Hepatocyte (in vitro differentiated cells): ENCODE measurements at regions not wholly inside any gene's neighbourhood (a gene's known extent, or its start where the extent isn't known, plus 50 kb on each side); places are given as distances from the start of the nearest gene placed in this dataset.

Source experiments
- CTCF ChIP-seq: fragments of 200-600 bp; sonication (generic); IDR thresholded peaks from 2 replicates; pipeline ENCODE4 v1.5.1; 2016; ENCODE audit warnings: antibody characterized with exemption, mild to moderate bottlenecking; ENCODE audit not compliant: poor library complexity
- EZH2 ChIP-seq: fragments of 200-600 bp; sonication (generic); IDR thresholded peaks from 2 replicates; pipeline ENCODE4 v1.6.1; 2016; ENCODE audit warnings: antibody characterized with exemption, mild to moderate bottlenecking, borderline replicate concordance
- EZH2phosphoT487 ChIP-seq: fragments of 200-600 bp; sonication (generic); IDR thresholded peaks from one replicate; pipeline ENCODE4 v1.6.1; 2018; ENCODE audit warnings: antibody characterized with exemption, mild to moderate bottlenecking, low read depth, moderate library complexity; ENCODE audit not compliant: unreplicated experiment, severe bottlenecking

DNA sequence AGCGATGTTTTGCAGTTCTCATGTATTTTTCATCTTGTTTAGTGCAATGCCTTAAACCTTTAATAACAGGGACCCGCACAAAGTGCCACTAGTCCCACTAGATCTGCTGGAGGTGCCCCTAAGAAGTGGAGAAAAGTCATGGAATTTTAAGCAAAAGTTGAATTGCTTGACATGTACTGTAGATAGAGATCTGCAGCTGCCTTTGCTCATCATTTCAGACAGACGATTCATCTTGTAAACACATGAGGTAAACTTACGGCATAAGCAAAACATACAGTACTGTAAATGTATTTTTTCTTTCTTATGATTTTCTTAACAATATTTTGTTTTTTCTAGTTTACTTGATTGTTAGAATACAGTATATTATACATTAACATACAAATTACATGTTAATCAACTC is 295.6 kb downstream of the CASP12 start:
- TF ChIP-seq CTCF (no peak), EZH2 (no peak), EZH2phosphoT487 (no peak)
